ENCODE measurements at regions not wholly inside any gene's neighbourhood (a gene's known extent, or its start where the extent isn't known, plus 50 kb on each side); places are given as distances from the start of the nearest gene placed in this dataset.

DNA sequence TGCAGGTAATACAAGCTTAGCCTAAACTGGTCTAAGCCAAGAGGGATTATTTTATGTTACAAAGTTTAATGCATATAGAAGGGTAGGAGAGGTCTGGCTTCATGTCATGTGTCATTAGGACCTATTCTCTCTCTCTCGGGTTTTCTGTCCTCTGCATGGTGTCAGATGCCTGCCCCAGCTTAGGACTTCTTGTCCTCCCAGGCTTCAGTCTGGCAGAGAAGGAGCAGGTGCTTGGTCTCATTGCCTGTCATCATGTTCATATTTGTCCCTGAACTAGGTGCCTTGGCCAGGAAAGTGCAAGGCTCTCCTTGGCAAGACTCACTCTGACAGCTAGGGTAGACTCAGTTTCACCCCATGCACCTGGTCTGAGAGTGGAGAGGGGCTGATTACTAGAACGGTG is 126.3 kb downstream of the ADAMTS15 start:
- intact Hi-C loops (cut with micrococcal nuclease) = no loop called here
- ChIA-PET POLR2A (no interaction called here), CTCF (no interaction called here)
- Mint-ChIP-seq H3K27me3 (no peaks in the 10 kb centered on the region), H3K4me3 (no peak overlapping the region), H3K27ac (no peak overlapping the region), H3K9me3 (no peaks in the 10 kb centered on the region), H3K4me1 (no peaks in the 10 kb centered on the region), H3K36me3 (ENCODE audit: low read depth) (no peaks in the 10 kb centered on the region)
- ATAC-seq (ENCODE audit: low read depth) (no peak), DNase-seq (no peak)
- TF ChIP-seq, protein P1, sequence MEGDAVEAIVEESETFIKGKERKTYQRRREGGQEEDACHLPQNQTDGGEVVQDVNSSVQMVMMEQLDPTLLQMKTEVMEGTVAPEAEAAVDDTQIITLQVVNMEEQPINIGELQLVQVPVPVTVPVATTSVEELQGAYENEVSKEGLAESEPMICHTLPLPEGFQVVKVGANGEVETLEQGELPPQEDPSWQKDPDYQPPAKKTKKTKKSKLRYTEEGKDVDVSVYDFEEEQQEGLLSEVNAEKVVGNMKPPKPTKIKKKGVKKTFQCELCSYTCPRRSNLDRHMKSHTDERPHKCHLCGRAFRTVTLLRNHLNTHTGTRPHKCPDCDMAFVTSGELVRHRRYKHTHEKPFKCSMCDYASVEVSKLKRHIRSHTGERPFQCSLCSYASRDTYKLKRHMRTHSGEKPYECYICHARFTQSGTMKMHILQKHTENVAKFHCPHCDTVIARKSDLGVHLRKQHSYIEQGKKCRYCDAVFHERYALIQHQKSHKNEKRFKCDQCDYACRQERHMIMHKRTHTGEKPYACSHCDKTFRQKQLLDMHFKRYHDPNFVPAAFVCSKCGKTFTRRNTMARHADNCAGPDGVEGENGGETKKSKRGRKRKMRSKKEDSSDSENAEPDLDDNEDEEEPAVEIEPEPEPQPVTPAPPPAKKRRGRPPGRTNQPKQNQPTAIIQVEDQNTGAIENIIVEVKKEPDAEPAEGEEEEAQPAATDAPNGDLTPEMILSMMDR (IDR thresholded peaks at IDR 0.05) = no peak

DNA sequence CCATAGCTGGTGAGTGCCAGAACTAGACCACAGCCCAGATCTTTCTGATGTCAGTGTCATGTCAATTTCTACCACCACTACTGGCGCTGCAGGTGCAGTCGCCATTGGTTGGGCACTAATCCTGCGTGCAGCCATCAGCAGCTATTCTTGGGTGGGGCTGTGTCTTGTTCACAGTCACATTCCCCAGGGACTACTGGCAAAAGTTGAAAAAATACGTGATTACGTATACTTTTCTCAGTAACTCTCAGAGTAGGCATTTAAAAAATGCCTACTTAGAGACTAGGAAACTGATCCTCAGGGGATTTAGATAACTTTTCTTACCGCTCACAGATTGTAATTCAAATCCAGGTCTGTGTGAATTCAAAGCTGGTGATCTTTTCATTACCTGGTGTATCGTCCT is 127.7 kb downstream of the ADAMTS15 start:
- intact Hi-C loops (cut with micrococcal nuclease) = no loop called here
- CTCF ChIA-PET = no interaction called here
- no peaks in the 10 kb centered on the region for H3K9me3 Mint-ChIP-seq

GRCh38 chr11:130578738-130579368 is 130.4 kb downstream of the ADAMTS15 start:
- Mint-ChIP-seq H3K4me3 (no peak overlapping the region), H3K27ac (no peak overlapping the region), H3K4me1 (no peaks in the 10 kb centered on the region), H3K9me3 (no peaks in the 10 kb centered on the region), H3K36me3 (ENCODE audit: low read depth) (no peaks in the 10 kb centered on the region), H3K27me3 (peaks cover 2% of the 10 kb centered on the region)
- DNase-seq (no peak), ATAC-seq (ENCODE audit: low read depth) (no peak)
- ChIA-PET CTCF (no interaction called here), POLR2A (no interaction called here)
- TF ChIP-seq, protein P1 (IDR thresholded peaks at IDR 0.05) = no peak
- intact Hi-C loops (cut with micrococcal nuclease) = no loop called here

More for the DNA sequence above, 127.7 kb downstream of the ADAMTS15 start:
- Mint-ChIP-seq H3K4me3 (no peak overlapping the region), H3K4me1 (no peaks in the 10 kb centered on the region), H3K27ac (no peak overlapping the region), H3K36me3 (ENCODE audit: low read depth) (no peaks in the 10 kb centered on the region), H3K27me3 (no peaks in the 10 kb centered on the region)
- DNase-seq (no peak), ATAC-seq (ENCODE audit: low read depth) (no peak)
- POLR2A ChIA-PET = no interaction called here
- TF ChIP-seq, protein P1 (IDR thresholded peaks at IDR 0.05) = no peak

DNA sequence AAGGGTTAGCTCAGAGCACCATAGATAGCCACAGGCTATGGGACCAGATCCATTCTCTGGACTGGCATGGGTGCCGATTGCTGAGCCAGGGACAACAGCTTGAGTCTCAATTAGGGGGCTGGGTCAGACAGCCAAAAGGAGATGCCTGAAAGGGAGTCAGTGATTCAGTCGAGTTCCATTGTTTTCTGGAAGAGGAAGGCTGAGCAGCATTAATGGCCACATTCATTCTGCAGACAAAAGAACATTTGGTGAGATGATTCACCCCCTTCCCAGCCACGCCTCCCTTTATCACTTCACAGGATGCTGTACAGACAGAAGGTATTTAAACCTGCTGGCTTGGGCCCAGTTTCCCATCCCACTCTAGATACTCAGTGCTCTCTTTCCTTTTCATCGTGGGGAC is 131.9 kb downstream of the ADAMTS15 start:
- ChIA-PET CTCF (no interaction called here), POLR2A (no interaction called here)
- H3K9me3 Mint-ChIP-seq = no peaks in the 10 kb centered on the region
- H3K36me3 Mint-ChIP-seq (ENCODE audit: low read depth) = no peaks in the 10 kb centered on the region
- no peak overlapping the region for H3K27ac Mint-ChIP-seq
- no peak overlapping the region for H3K4me3 Mint-ChIP-seq
- H3K27me3 Mint-ChIP-seq = peaks cover 2% of the 10 kb centered on the region
- H3K4me1 Mint-ChIP-seq = no peaks in the 10 kb centered on the region
- TF ChIP-seq, protein P1 (IDR thresholded peaks at IDR 0.05) = no peak
- intact Hi-C loops (cut with micrococcal nuclease) = no loop called here
- ATAC-seq (ENCODE audit: low read depth) (no peak), DNase-seq (no peak)

GRCh38 chr11:130580891-130581492 is 132.5 kb downstream of the ADAMTS15 start:
- Mint-ChIP-seq H3K4me3 (no peak overlapping the region), H3K9me3 (no peaks in the 10 kb centered on the region), H3K27ac (no peak overlapping the region), H3K4me1 (no peaks in the 10 kb centered on the region), H3K27me3 (peaks cover 3% of the 10 kb centered on the region), H3K36me3 (ENCODE audit: low read depth) (no peaks in the 10 kb centered on the region)
- intact Hi-C loops (cut with micrococcal nuclease) = no loop called here
- ATAC-seq (ENCODE audit: low read depth) (no peak), DNase-seq (no peak)
- ChIA-PET POLR2A (no interaction called here), CTCF (no interaction called here)
- TF ChIP-seq, protein P1 (IDR thresholded peaks at IDR 0.05) = no peak

All from activated B cell treated with CpG ODN at 0.5 μM for 24 hours (primary cell).